ENCODE measurements at regions not wholly inside any gene's neighbourhood (a gene's known extent, or its start where the extent isn't known, plus 50 kb on each side); places are given as distances from the start of the nearest gene placed in this dataset.
A peak's percentile ranks its signal among the peaks of the same experiment; 100 is the strongest.

- no peak for DNase-seq
These were observed 89.5 kb upstream of the GRIA1 start for GRCh38 chr5:153400931-153401330.

GRCh38 chr5:153402550-153402949 is 87.9 kb upstream of the GRIA1 start:
- DNase-seq: no peak

GRCh38 chr5:153403470-153403869 is 87.0 kb upstream of the GRIA1 start:
- DNase-seq: no peak

GRCh38 chr5:153404747-153405146 is 85.7 kb upstream of the GRIA1 start:
- no peak for DNase-seq

- DNase-seq: no peak
These were observed 68.8 kb upstream of the GRIA1 start for GRCh38 chr5:153421676-153422075.

- DNase-seq: no peak
These were observed 64.6 kb upstream of the GRIA1 start for GRCh38 chr5:153425914-153426313.

GRCh38 chr5:153429761-153430380 is 60.6 kb upstream of the GRIA1 start:
- DNase-seq: peak; percentile 43

- no peak for DNase-seq
These were observed 57.9 kb upstream of the GRIA1 start for GRCh38 chr5:153432583-153432982.

GRCh38 chr5:153437251-153437650 is 53.2 kb upstream of the GRIA1 start:
- DNase-seq: no peak

GRCh38 chr5:153439130-153439529 is 51.3 kb upstream of the GRIA1 start:
- DNase-seq: no peak

Measured in activated CD4-positive, alpha-beta T cell treated with anti-CD3 and anti-CD28 coated beads, Interleukin-10, Interleukin-2, amounts not matched to agents 100 ng/mL and 50 ng/mL, durations not matched to agents 16 hours and 8 hours (primary cell).